ENCODE measurements at regions not wholly inside any gene's neighbourhood (a gene's known extent, or its start where the extent isn't known, plus 50 kb on each side); places are given as distances from the start of the nearest gene placed in this dataset.

- no peaks in the 10 kb centered on the region for H3K79me2 ChIP-seq (ENCODE audit: insufficient read depth, low read depth)
- H3K4me3 ChIP-seq (IDR thresholded peaks at IDR 0.05; ENCODE audit: insufficient read depth, low read depth, low read length), result no peak overlapping the region
- peaks cover 9% of the 10 kb centered on the region for H3K4me1 ChIP-seq (ENCODE audit: low read depth, poor library complexity, severe bottlenecking)
- no peak overlapping the region for H2AFZ ChIP-seq (ENCODE audit: low read depth)
- H3K4me2 ChIP-seq, result no peak overlapping the region
- no peak for TF ChIP-seq CTCF (conservative IDR thresholded peaks at IDR 0.05; ENCODE audit: low read depth, low read length)
- H3K9ac ChIP-seq, result no peak overlapping the region
- H3K27ac ChIP-seq, result no peak overlapping the region
- no peaks in the 10 kb centered on the region for H3K27me3 ChIP-seq (ENCODE audit: insufficient read depth, low read depth)
- H3K36me3 ChIP-seq (ENCODE audit: insufficient read depth), result no peaks in the 10 kb centered on the region
- H4K20me1 ChIP-seq (ENCODE audit: insufficient read depth), result no peaks in the 10 kb centered on the region
Observed at GRCh38 chr18:68462766-68463165, 252.1 kb downstream of the TMX3 start.

GRCh38 chr18:68462148-68462547 is 252.8 kb downstream of the TMX3 start:
- Histone ChIP-seq H3K9ac (no peak overlapping the region), H3K36me3 (ENCODE audit: insufficient read depth) (no peaks in the 10 kb centered on the region), H3K4me1 (ENCODE audit: low read depth, poor library complexity, severe bottlenecking) (peaks cover 3% of the 10 kb centered on the region), H3K27ac (no peak overlapping the region), H3K27me3 (ENCODE audit: insufficient read depth, low read depth) (no peaks in the 10 kb centered on the region), H3K4me2 (no peak overlapping the region), H3K4me3 (IDR thresholded peaks at IDR 0.05; ENCODE audit: insufficient read depth, low read depth, low read length) (no peak overlapping the region), H3K79me2 (ENCODE audit: insufficient read depth, low read depth) (no peaks in the 10 kb centered on the region), H2AFZ (ENCODE audit: low read depth) (no peak overlapping the region), H4K20me1 (ENCODE audit: insufficient read depth) (no peaks in the 10 kb centered on the region)
- TF ChIP-seq CTCF (conservative IDR thresholded peaks at IDR 0.05; ENCODE audit: low read depth, low read length), result no peak

- no peak for TF ChIP-seq CTCF (conservative IDR thresholded peaks at IDR 0.05; ENCODE audit: low read depth, low read length)
- no peaks in the 10 kb centered on the region for H3K36me3 ChIP-seq (ENCODE audit: insufficient read depth)
- H3K4me1 ChIP-seq (ENCODE audit: low read depth, poor library complexity, severe bottlenecking), result no peaks in the 10 kb centered on the region
- no peak overlapping the region for H3K9ac ChIP-seq
- no peak overlapping the region for H3K4me3 ChIP-seq (IDR thresholded peaks at IDR 0.05; ENCODE audit: insufficient read depth, low read depth, low read length)
- no peaks in the 10 kb centered on the region for H4K20me1 ChIP-seq (ENCODE audit: insufficient read depth)
- H2AFZ ChIP-seq (ENCODE audit: low read depth), result no peak overlapping the region
- no peaks in the 10 kb centered on the region for H3K27me3 ChIP-seq (ENCODE audit: insufficient read depth, low read depth)
- H3K4me2 ChIP-seq, result no peak overlapping the region
- no peak overlapping the region for H3K27ac ChIP-seq
- no peaks in the 10 kb centered on the region for H3K79me2 ChIP-seq (ENCODE audit: insufficient read depth, low read depth)
Observed at GRCh38 chr18:68461481-68462018, 253.4 kb downstream of the TMX3 start.

GRCh38 chr18:68459968-68460367 is 254.9 kb downstream of the TMX3 start:
- Histone ChIP-seq H3K27ac (no peak overlapping the region), H4K20me1 (ENCODE audit: insufficient read depth) (no peaks in the 10 kb centered on the region), H2AFZ (ENCODE audit: low read depth) (no peak overlapping the region), H3K27me3 (ENCODE audit: insufficient read depth, low read depth) (no peaks in the 10 kb centered on the region), H3K4me2 (no peak overlapping the region), H3K79me2 (ENCODE audit: insufficient read depth, low read depth) (no peaks in the 10 kb centered on the region), H3K36me3 (ENCODE audit: insufficient read depth) (no peaks in the 10 kb centered on the region), H3K4me1 (ENCODE audit: low read depth, poor library complexity, severe bottlenecking) (no peaks in the 10 kb centered on the region), H3K4me3 (IDR thresholded peaks at IDR 0.05; ENCODE audit: insufficient read depth, low read depth, low read length) (no peak overlapping the region), H3K9ac (no peak overlapping the region)
- TF ChIP-seq CTCF (conservative IDR thresholded peaks at IDR 0.05; ENCODE audit: low read depth, low read length), result no peak

Data from KMS-11 (cell line).